Caco-2 (cell line): ENCODE measurements at regions not wholly inside any gene's neighbourhood (a gene's known extent, or its start where the extent isn't known, plus 50 kb on each side); places are given as distances from the start of the nearest gene placed in this dataset.

ENCODE experiments used
- BruUV-seq: library from RNA; stranded (reverse); fragments of 400-500 nt; replicated peaks from 2 replicates; lab custom pipeline; 2021; lab: Mats Ljungman, UMichigan
- CTCF ChIA-PET: fragments of 300-600 bp; sonication (Branson Sonifier 250); formaldehyde crosslinking; loops from one replicate; lab custom pipeline; 2022; ENCODE audit warnings: antibody characterized with exemption; lab: Charles Lee
- POLR2A ChIA-PET: fragments of 300-600 bp; sonication (Branson Sonifier 250); formaldehyde crosslinking; loops from one replicate; lab custom pipeline; 2022; ENCODE audit warnings: antibody characterized with exemption; lab: Charles Lee
- DNase-seq, 2 experiments: peaks; one replicate each; pipeline versions ENCODE4 v3.0.0 to v3.0.0-alpha.2; 2020 to 2022
- H3K27me3 ChIP-seq: replicated peaks from 2 replicates; pipeline ENCODE4 v1.6.0; 2011; ENCODE audit warnings: low read length; ENCODE audit not compliant: control insufficient read depth, insufficient read depth
- H3K36me3 ChIP-seq: 2 replicates; pipeline ENCODE4 v1.5.1; 2011; ENCODE audit warnings: low read length; ENCODE audit not compliant: control insufficient read depth, insufficient read depth
- H3K4me1 ChIP-seq: fragments of 250-450 bp; sonication (Bioruptor Pico); 2 replicates; pipeline ENCODE4 v1.5.1; 2020; ENCODE audit warnings: mild to moderate bottlenecking
- H3K4me3 ChIP-seq: 2 replicates; pipeline ENCODE4 v1.5.1; 2011; ENCODE audit warnings: low read depth, mild to moderate bottlenecking, control low read depth, low read length
- H3K9me3 ChIP-seq: fragments of 250-450 bp; sonication (Bioruptor Pico); 2 replicates; pipeline ENCODE4 v1.5.1; 2020; ENCODE audit warnings: mild to moderate bottlenecking, moderate library complexity
- H3K27ac Mint-ChIP-seq: one replicate; pipeline ENCODE4 v1.8.0; 2022; ENCODE audit warnings: mixed read lengths; ENCODE audit not compliant: unreplicated experiment
- H3K27me3 Mint-ChIP-seq: one replicate; pipeline ENCODE4 v1.8.0; 2022; ENCODE audit warnings: mixed read lengths; ENCODE audit not compliant: insufficient read depth, unreplicated experiment
- H3K36me3 Mint-ChIP-seq: one replicate; pipeline ENCODE4 v1.8.0; 2022; ENCODE audit warnings: mild to moderate bottlenecking, mixed read lengths; ENCODE audit not compliant: insufficient read depth, unreplicated experiment
- H3K4me1 Mint-ChIP-seq: one replicate; pipeline ENCODE4 v1.8.0; 2022; ENCODE audit warnings: low read depth, mixed read lengths; ENCODE audit not compliant: unreplicated experiment
- H3K4me3 Mint-ChIP-seq: one replicate; pipeline ENCODE4 v1.8.0; 2022; ENCODE audit warnings: mild to moderate bottlenecking, moderate library complexity, mixed read lengths; ENCODE audit not compliant: unreplicated experiment
- H3K9me3 Mint-ChIP-seq: one replicate; pipeline ENCODE4 v1.8.0; 2022; ENCODE audit warnings: mixed read lengths; ENCODE audit not compliant: unreplicated experiment
- intact Hi-C: fragments of 100-400 bp; cut with micrococcal nuclease; formaldehyde crosslinking; loops from one replicate; pipeline ENCODE4 v1.10.0; 2022; ENCODE audit not compliant: unreplicated experiment
- TF ChIP-seq, protein P1 (sequence below), 2 experiments: fragments of 200-600 bp in 1 of 2; IDR thresholded peaks; 1 replicate in 1 of 2; 2 replicates in 1 of 2; pipeline versions ENCODE4 v1.5.1 to v1.8.0; 2011 to 2022; ENCODE audit warnings: antibody characterized with exemption in 1 of 2, control low read depth in 1 of 2, inconsistent platforms in 1 of 2, low read depth in 1 of 2, low read length in 1 of 2, mild to moderate bottlenecking in 1 of 2, moderate library complexity in 1 of 2; ENCODE audit not compliant: insufficient read depth in 1 of 2, severe bottlenecking in 1 of 2, unreplicated experiment in 1 of 2

DNA sequence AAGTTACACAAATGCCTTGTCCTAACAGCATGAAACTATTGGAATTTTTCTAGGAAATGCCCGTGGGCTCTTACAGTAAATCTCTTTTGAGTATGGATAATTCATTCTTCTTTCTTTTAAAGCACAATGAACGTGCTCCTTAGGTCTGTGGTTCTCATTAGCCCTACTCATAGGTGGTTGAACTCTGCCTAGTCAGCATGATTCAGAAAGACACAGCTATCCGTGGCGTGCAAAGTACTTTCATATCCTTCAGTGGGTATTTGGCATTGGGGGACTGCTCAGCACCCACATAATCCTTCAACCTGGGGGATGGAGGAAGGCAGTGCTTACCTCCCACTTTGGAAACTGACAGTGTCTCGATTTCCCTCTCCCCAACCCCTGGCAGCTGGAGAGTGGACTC lies 462.0 kb upstream of the CLINT1 start:
- no peaks in the 10 kb centered on the region for H3K9me3 ChIP-seq
- BruUV-seq = no TSS peak
- Mint-ChIP-seq H3K4me1 (no peaks in the 10 kb centered on the region), H3K36me3 (no peaks in the 10 kb centered on the region), H3K27me3 (no peaks in the 10 kb centered on the region), H3K4me3 (no peak overlapping the region), H3K27ac (no peak overlapping the region), H3K9me3 (no peaks in the 10 kb centered on the region)
- no peaks in the 10 kb centered on the region for H3K27me3 ChIP-seq
- H3K4me3 ChIP-seq = no peak overlapping the region
- H3K4me1 ChIP-seq = no peaks in the 10 kb centered on the region
- H3K36me3 ChIP-seq = no peaks in the 10 kb centered on the region
- TF ChIP-seq, protein P1, sequence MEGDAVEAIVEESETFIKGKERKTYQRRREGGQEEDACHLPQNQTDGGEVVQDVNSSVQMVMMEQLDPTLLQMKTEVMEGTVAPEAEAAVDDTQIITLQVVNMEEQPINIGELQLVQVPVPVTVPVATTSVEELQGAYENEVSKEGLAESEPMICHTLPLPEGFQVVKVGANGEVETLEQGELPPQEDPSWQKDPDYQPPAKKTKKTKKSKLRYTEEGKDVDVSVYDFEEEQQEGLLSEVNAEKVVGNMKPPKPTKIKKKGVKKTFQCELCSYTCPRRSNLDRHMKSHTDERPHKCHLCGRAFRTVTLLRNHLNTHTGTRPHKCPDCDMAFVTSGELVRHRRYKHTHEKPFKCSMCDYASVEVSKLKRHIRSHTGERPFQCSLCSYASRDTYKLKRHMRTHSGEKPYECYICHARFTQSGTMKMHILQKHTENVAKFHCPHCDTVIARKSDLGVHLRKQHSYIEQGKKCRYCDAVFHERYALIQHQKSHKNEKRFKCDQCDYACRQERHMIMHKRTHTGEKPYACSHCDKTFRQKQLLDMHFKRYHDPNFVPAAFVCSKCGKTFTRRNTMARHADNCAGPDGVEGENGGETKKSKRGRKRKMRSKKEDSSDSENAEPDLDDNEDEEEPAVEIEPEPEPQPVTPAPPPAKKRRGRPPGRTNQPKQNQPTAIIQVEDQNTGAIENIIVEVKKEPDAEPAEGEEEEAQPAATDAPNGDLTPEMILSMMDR (IDR thresholded peaks at IDR 0.05; ENCODE audit: insufficient read depth in 1 of 2, low read depth in 1 of 2, low read length in 1 of 2, severe bottlenecking in 1 of 2, unreplicated experiment in 1 of 2) = no peak
- POLR2A ChIA-PET = no interaction called here
- CTCF ChIA-PET = no interaction called here
- intact Hi-C loops = no loop called here
- no peak for DNase-seq

GRCh38 chr5:158320178-158320674 lies 461.3 kb upstream of the CLINT1 start:
- ChIA-PET CTCF (no interaction called here), POLR2A (no interaction called here)
- no peak overlapping the region for H3K4me3 ChIP-seq
- no peaks in the 10 kb centered on the region for H3K36me3 ChIP-seq
- no peak overlapping the region for H3K4me3 Mint-ChIP-seq
- no TSS peak for BruUV-seq
- no peaks in the 10 kb centered on the region for H3K27me3 ChIP-seq
- DNase-seq = no peak
- no peaks in the 10 kb centered on the region for H3K4me1 ChIP-seq
- intact Hi-C loops = no loop called here
- H3K27ac Mint-ChIP-seq = no peak overlapping the region
- H3K4me1 Mint-ChIP-seq = no peaks in the 10 kb centered on the region
- H3K9me3 ChIP-seq = no peaks in the 10 kb centered on the region
- TF ChIP-seq, protein P1 (IDR thresholded peaks at IDR 0.05; ENCODE audit: insufficient read depth in 1 of 2, low read depth in 1 of 2, low read length in 1 of 2, severe bottlenecking in 1 of 2, unreplicated experiment in 1 of 2) = no peak
- H3K9me3 Mint-ChIP-seq = no peaks in the 10 kb centered on the region
- H3K36me3 Mint-ChIP-seq = no peaks in the 10 kb centered on the region
- no peaks in the 10 kb centered on the region for H3K27me3 Mint-ChIP-seq

DNA sequence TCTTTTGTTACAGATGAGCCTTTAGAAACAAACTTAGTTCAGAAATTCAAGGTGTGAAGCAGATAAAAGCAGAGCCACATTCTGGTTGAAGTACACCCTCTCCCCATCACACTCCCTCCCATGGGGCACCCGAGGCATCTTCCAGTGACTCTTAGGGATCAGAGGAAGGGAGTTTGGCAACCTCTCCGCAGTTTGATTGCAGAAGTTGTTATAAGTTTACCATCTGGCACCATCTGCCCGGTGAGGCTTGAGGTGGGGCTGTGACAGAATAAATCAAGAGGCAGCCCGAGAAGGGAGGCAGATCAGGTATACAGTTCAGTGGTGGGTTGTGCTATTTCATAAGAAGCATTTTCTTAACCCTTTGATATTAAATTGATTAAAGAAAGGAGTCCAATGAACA lies 458.6 kb upstream of the CLINT1 start:
- ChIA-PET CTCF (no interaction called here), POLR2A (no interaction called here)
- H3K27me3 ChIP-seq = no peaks in the 10 kb centered on the region
- no peaks in the 10 kb centered on the region for H3K36me3 ChIP-seq
- no peaks in the 10 kb centered on the region for H3K4me1 ChIP-seq
- Mint-ChIP-seq H3K36me3 (no peaks in the 10 kb centered on the region), H3K4me3 (no peak overlapping the region), H3K9me3 (no peaks in the 10 kb centered on the region), H3K27me3 (no peaks in the 10 kb centered on the region), H3K4me1 (peaks cover 5% of the 10 kb centered on the region), H3K27ac (no peak overlapping the region)
- H3K9me3 ChIP-seq = no peaks in the 10 kb centered on the region
- TF ChIP-seq, protein P1 (IDR thresholded peaks at IDR 0.05; ENCODE audit: insufficient read depth in 1 of 2, low read depth in 1 of 2, low read length in 1 of 2, severe bottlenecking in 1 of 2, unreplicated experiment in 1 of 2) = no peak
- DNase-seq = no peak
- no TSS peak for BruUV-seq
- no peak overlapping the region for H3K4me3 ChIP-seq
- intact Hi-C loops = no loop called here
